ENCODE measurements at regions not wholly inside any gene's neighbourhood (a gene's known extent, or its start where the extent isn't known, plus 50 kb on each side); places are given as distances from the start of the nearest gene placed in this dataset.

- Histone ChIP-seq H3K36me3 (no peaks in the 10 kb centered on the region), H3K4me1 (no peaks in the 10 kb centered on the region), H3K4me3 (no peak overlapping the region), H3K9me3 (no peaks in the 10 kb centered on the region), H3K27ac (no peak overlapping the region), H3K27me3 (no peaks in the 10 kb centered on the region)
- WGBS, 2 donors (ENCODE audit: low coverage in 1 of 2): 8% methylated on average over 2 of the region's 3 CpGs; no CpG with 5 or more reads in 1 of the 2 donors
- no peak for ATAC-seq
- TF ChIP-seq EP300 (IDR thresholded peaks at IDR 0.05): no peak
- no peak for TF ChIP-seq CTCF (IDR thresholded peaks at IDR 0.05)
- no peak for TF ChIP-seq POLR2AphosphoS5 (IDR thresholded peaks at IDR 0.05)
- no peak for TF ChIP-seq POLR2A (IDR thresholded peaks at IDR 0.05)
Measured at GRCh38 chr4:54391104-54391503, 162.0 kb downstream of the PDGFRA start.

GRCh38 chr4:54392479-54392878, 163.4 kb downstream of the PDGFRA start:
- Histone ChIP-seq H3K9me3 (no peaks in the 10 kb centered on the region), H3K27me3 (no peaks in the 10 kb centered on the region), H3K27ac (no peak overlapping the region), H3K4me3 (no peak overlapping the region), H3K36me3 (no peaks in the 10 kb centered on the region), H3K4me1 (no peaks in the 10 kb centered on the region)
- WGBS, 2 donors (ENCODE audit: low coverage in 1 of 2): 38 to 57% methylated on average over 1 of the region's 1 CpG
- TF ChIP-seq POLR2A (IDR thresholded peaks at IDR 0.05): no peak
- TF ChIP-seq POLR2AphosphoS5 (IDR thresholded peaks at IDR 0.05): no peak
- TF ChIP-seq CTCF (IDR thresholded peaks at IDR 0.05): no peak
- TF ChIP-seq EP300 (IDR thresholded peaks at IDR 0.05): no peak
- ATAC-seq: no peak

GRCh38 chr4:54393243-54393642, 164.2 kb downstream of the PDGFRA start:
- H3K27me3 ChIP-seq: no peaks in the 10 kb centered on the region
- H3K36me3 ChIP-seq: no peaks in the 10 kb centered on the region
- 87 to 91% methylated on average over 4 of the region's 4 CpGs for WGBS, 2 donors (ENCODE audit: low coverage in 1 of 2)
- H3K4me1 ChIP-seq: peaks cover 0 to 6% (median 0%) of the 10 kb centered on the region in 3 donors
- ATAC-seq: no peak
- no peak overlapping the region for H3K27ac ChIP-seq
- H3K4me3 ChIP-seq: no peak overlapping the region
- no peak for TF ChIP-seq EP300 (IDR thresholded peaks at IDR 0.05)
- no peak for TF ChIP-seq POLR2A (IDR thresholded peaks at IDR 0.05)
- TF ChIP-seq POLR2AphosphoS5 (IDR thresholded peaks at IDR 0.05): no peak
- TF ChIP-seq CTCF (IDR thresholded peaks at IDR 0.05): no peak
- H3K9me3 ChIP-seq: no peaks in the 10 kb centered on the region

- Histone ChIP-seq H3K4me3 (no peak overlapping the region), H3K4me1 (peaks cover 0 to 21% (median 0%) of the 10 kb centered on the region in 3 donors), H3K27me3 (no peaks in the 10 kb centered on the region), H3K27ac (peak overlapping the region in 1 of 4 donors; percentile 0), H3K9me3 (no peaks in the 10 kb centered on the region), H3K36me3 (no peaks in the 10 kb centered on the region)
- WGBS, 2 donors (ENCODE audit: low coverage in 1 of 2): 55 to 82% methylated on average over 2 of the region's 3 CpGs
- no peak for TF ChIP-seq CTCF (IDR thresholded peaks at IDR 0.05)
- TF ChIP-seq EP300 (IDR thresholded peaks at IDR 0.05): no peak
- TF ChIP-seq POLR2A (IDR thresholded peaks at IDR 0.05): no peak
- no peak for TF ChIP-seq POLR2AphosphoS5 (IDR thresholded peaks at IDR 0.05)
- no peak for ATAC-seq
Measured at GRCh38 chr4:54395013-54395527, 166.0 kb downstream of the PDGFRA start.

- ATAC-seq: no peak
- no peaks in the 10 kb centered on the region for H3K27me3 ChIP-seq
- H3K27ac ChIP-seq: no peak overlapping the region
- no peaks in the 10 kb centered on the region for H3K36me3 ChIP-seq
- H3K4me1 ChIP-seq: peaks cover 0 to 27% (median 0%) of the 10 kb centered on the region in 3 donors
- TF ChIP-seq POLR2AphosphoS5 (IDR thresholded peaks at IDR 0.05): no peak
- TF ChIP-seq CTCF (IDR thresholded peaks at IDR 0.05): no peak
- no peak for TF ChIP-seq EP300 (IDR thresholded peaks at IDR 0.05)
- no peak for TF ChIP-seq POLR2A (IDR thresholded peaks at IDR 0.05)
- H3K9me3 ChIP-seq: no peaks in the 10 kb centered on the region
- H3K4me3 ChIP-seq: no peak overlapping the region
- WGBS, 2 donors (ENCODE audit: low coverage in 1 of 2): 33% methylated on average over 1 of the region's 1 CpG; no CpG with 5 or more reads in 1 of the 2 donors
Measured at GRCh38 chr4:54400188-54400587, 171.1 kb downstream of the PDGFRA start.
